ENCODE measurements at regions not wholly inside any gene's neighbourhood (a gene's known extent, or its start where the extent isn't known, plus 50 kb on each side); places are given as distances from the start of the nearest gene placed in this dataset.

GRCh38 chr3:29194139-29194538 is 86.7 kb upstream of the RBMS3 start:
- DNase-seq (ENCODE audit: extremely low spot score): no peak
- ChIA-PET CTCF (interaction anchor here (0.6 kb wide), 1 partner anchor 732 kb away, joined by 3 read pairs; no protein-coding TSS in a partner anchor), POLR2A (no interaction called here)
- TF ChIP-seq FOXA1 (IDR thresholded peaks at IDR 0.05) (no peak), L3MBTL2 (conservative IDR thresholded peaks at IDR 0.05) (no peak), ELF4 (IDR thresholded peaks at IDR 0.05) (no peak), BHLHE40 (IDR thresholded peaks at IDR 0.05; ENCODE audit: borderline replicate concordance) (no peak), HDGF (IDR thresholded peaks at IDR 0.05; ENCODE audit: borderline replicate concordance) (no peak), NFRKB (IDR thresholded peaks at IDR 0.05) (no peak), TARDBP (IDR thresholded peaks at IDR 0.05) (no peak), ARNT (IDR thresholded peaks at IDR 0.05) (no peak), SP1 (IDR thresholded peaks at IDR 0.05) (no peak), SUZ12 (IDR thresholded peaks at IDR 0.05) (no peak), ZNF384 (IDR thresholded peaks at IDR 0.05) (no peak), CTBP1 (IDR thresholded peaks at IDR 0.05; ENCODE audit: borderline replicate concordance) (no peak), FOXM1 (IDR thresholded peaks at IDR 0.05; ENCODE audit: borderline replicate concordance) (no peak), FOXK2 (IDR thresholded peaks at IDR 0.05) (no peak), LEF1 (IDR thresholded peaks at IDR 0.05; ENCODE audit: borderline replicate concordance) (no peak)
- TF ChIP-seq, protein P1, sequence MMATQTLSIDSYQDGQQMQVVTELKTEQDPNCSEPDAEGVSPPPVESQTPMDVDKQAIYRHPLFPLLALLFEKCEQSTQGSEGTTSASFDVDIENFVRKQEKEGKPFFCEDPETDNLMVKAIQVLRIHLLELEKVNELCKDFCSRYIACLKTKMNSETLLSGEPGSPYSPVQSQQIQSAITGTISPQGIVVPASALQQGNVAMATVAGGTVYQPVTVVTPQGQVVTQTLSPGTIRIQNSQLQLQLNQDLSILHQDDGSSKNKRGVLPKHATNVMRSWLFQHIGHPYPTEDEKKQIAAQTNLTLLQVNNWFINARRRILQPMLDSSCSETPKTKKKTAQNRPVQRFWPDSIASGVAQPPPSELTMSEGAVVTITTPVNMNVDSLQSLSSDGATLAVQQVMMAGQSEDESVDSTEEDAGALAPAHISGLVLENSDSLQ (IDR thresholded peaks at IDR 0.05): no peak

- TF ChIP-seq ARNT (IDR thresholded peaks at IDR 0.05): no peak
- TF ChIP-seq L3MBTL2 (conservative IDR thresholded peaks at IDR 0.05): no peak
- TF ChIP-seq ZNF384 (IDR thresholded peaks at IDR 0.05): no peak
- TF ChIP-seq HDGF (IDR thresholded peaks at IDR 0.05; ENCODE audit: borderline replicate concordance): no peak
- TF ChIP-seq FOXA1 (IDR thresholded peaks at IDR 0.05): no peak
- TF ChIP-seq LEF1 (IDR thresholded peaks at IDR 0.05; ENCODE audit: borderline replicate concordance): no peak
- no peak for TF ChIP-seq SP1 (IDR thresholded peaks at IDR 0.05)
- TF ChIP-seq, protein P1 (IDR thresholded peaks at IDR 0.05): no peak
- TF ChIP-seq ELF4 (IDR thresholded peaks at IDR 0.05): no peak
- TF ChIP-seq SUZ12 (IDR thresholded peaks at IDR 0.05): no peak
- no peak for TF ChIP-seq NFRKB (IDR thresholded peaks at IDR 0.05)
- TF ChIP-seq BHLHE40 (IDR thresholded peaks at IDR 0.05; ENCODE audit: borderline replicate concordance): no peak
- no peak for TF ChIP-seq FOXK2 (IDR thresholded peaks at IDR 0.05)
- TF ChIP-seq FOXM1 (IDR thresholded peaks at IDR 0.05; ENCODE audit: borderline replicate concordance): no peak
- no peak for TF ChIP-seq TARDBP (IDR thresholded peaks at IDR 0.05)
- TF ChIP-seq CTBP1 (IDR thresholded peaks at IDR 0.05; ENCODE audit: borderline replicate concordance): no peak
- DNase-seq (ENCODE audit: extremely low spot score): no peak
- POLR2A ChIA-PET: no interaction called here
- CTCF ChIA-PET: no interaction called here
Observed at GRCh38 chr3:29195056-29195455, 85.8 kb upstream of the RBMS3 start.

DNA sequence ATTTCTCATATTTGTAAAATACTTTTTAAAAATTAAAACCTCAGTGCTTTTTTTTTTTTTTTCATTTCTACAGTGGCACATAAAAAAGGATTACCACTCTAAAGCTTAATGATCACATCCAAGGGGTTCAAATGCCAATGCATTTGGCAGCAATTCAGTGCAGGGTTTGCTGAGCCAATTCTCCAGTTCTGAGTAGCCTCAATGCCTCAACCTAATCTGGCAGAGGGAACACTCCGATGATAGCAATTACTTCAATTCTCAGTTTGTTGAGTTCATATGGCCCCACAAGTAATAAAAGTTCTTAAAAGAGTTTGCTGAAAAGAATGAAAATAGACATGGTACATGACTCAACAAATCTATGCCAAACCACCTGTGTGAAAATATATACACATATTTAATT is 79.3 kb upstream of the RBMS3 start:
- ChIA-PET POLR2A (no interaction called here), CTCF (no interaction called here)
- no peak for DNase-seq (ENCODE audit: extremely low spot score)
- TF ChIP-seq FOXA1 (IDR thresholded peaks at IDR 0.05): no peak
- no peak for TF ChIP-seq BHLHE40 (IDR thresholded peaks at IDR 0.05; ENCODE audit: borderline replicate concordance)
- TF ChIP-seq FOXK2 (IDR thresholded peaks at IDR 0.05): no peak
- TF ChIP-seq, protein P1 (IDR thresholded peaks at IDR 0.05): no peak
- no peak for TF ChIP-seq FOXM1 (IDR thresholded peaks at IDR 0.05; ENCODE audit: borderline replicate concordance)
- TF ChIP-seq HDGF (IDR thresholded peaks at IDR 0.05; ENCODE audit: borderline replicate concordance): no peak
- TF ChIP-seq SP1 (IDR thresholded peaks at IDR 0.05): no peak
- no peak for TF ChIP-seq TARDBP (IDR thresholded peaks at IDR 0.05)

DNA sequence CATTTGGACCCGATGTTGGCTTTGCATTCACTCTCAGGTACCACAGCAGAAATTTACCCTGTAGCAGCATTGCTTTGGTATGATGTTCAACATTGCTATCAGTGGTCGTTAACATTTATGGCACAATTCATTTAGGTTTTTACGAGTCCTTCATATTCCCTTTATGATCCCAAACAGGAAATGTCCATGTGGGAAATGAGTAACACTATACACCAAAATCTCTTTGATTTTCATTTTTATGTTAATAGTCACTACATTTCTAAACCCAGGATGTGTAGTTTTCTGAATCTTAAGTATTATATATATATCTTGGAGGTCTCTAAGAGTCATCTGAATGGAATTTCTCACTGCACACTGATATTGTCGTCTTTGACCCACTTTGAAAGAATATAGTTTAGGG is 78.5 kb upstream of the RBMS3 start:
- DNase-seq (ENCODE audit: extremely low spot score): no peak
- CTCF ChIA-PET: no interaction called here
- no peak for TF ChIP-seq FOXA1 (IDR thresholded peaks at IDR 0.05)
- POLR2A ChIA-PET: no interaction called here

- CTCF ChIA-PET: no interaction called here
- no peak for DNase-seq (ENCODE audit: extremely low spot score)
- POLR2A ChIA-PET: no interaction called here
- TF ChIP-seq SP1 (IDR thresholded peaks at IDR 0.05): no peak
- no peak for TF ChIP-seq ARNT (IDR thresholded peaks at IDR 0.05)
- TF ChIP-seq, protein P1 (IDR thresholded peaks at IDR 0.05): no peak
- no peak for TF ChIP-seq ELF4 (IDR thresholded peaks at IDR 0.05)
- no peak for TF ChIP-seq BHLHE40 (IDR thresholded peaks at IDR 0.05; ENCODE audit: borderline replicate concordance)
- no peak for TF ChIP-seq SUZ12 (IDR thresholded peaks at IDR 0.05)
Observed at GRCh38 chr3:29203851-29204250, 77.0 kb upstream of the RBMS3 start.

- POLR2A ChIA-PET: no interaction called here
- TF ChIP-seq HDGF (IDR thresholded peaks at IDR 0.05; ENCODE audit: borderline replicate concordance): no peak
- TF ChIP-seq, protein P1 (IDR thresholded peaks at IDR 0.05): no peak
- no peak for TF ChIP-seq SUZ12 (IDR thresholded peaks at IDR 0.05)
- TF ChIP-seq ZNF384 (IDR thresholded peaks at IDR 0.05): no peak
- no peak for TF ChIP-seq BHLHE40 (IDR thresholded peaks at IDR 0.05; ENCODE audit: borderline replicate concordance)
- TF ChIP-seq TARDBP (IDR thresholded peaks at IDR 0.05): no peak
- CTCF ChIA-PET: no interaction called here
Observed at GRCh38 chr3:29207427-29207826, 73.4 kb upstream of the RBMS3 start.

More at GRCh38 chr3:29207427-29207826, 73.4 kb upstream of the RBMS3 start:
- DNase-seq (ENCODE audit: extremely low spot score): no peak

Measured in HEK293T (cell line).